Activated CD4-positive, alpha-beta T cell treated with anti-CD3 and anti-CD28 coated beads, Interleukin-2, amount 50 U/mL, for 16 hours (primary cell): ENCODE measurements at regions not wholly inside any gene's neighbourhood (a gene's known extent, or its start where the extent isn't known, plus 50 kb on each side); places are given as distances from the start of the nearest gene placed in this dataset.
"Not testable (repeated sequence)": the region's sequence is repeated elsewhere in the genome, so short reads cannot be mapped to it uniquely, and the experiment has no call there.

Experiments used
- DNase-seq: peaks from one replicate; pipeline ENCODE4 v3.0.0-alpha.2; 2020

DNA sequence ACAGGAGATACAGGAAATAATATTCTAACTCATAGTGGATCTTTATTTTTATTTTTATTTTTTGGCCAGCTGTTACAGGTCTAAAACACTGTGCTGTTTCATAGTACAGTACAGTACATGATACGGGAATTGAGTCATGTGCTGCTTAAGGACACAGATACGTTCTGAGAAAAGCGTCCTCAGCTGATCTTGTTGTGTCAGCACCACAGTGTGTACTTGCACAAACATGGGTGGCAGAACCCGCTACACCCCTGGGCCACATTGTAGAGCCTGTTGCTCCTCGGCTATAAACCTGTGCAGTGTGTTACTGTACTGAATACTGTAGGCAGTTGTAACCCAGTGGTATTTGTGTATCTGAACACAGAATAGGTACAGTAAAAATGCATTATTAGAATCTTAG lies 183.4 kb downstream of the OR4M2 start:
- peak; percentile 42 for DNase-seq

- peak; percentile 83 for DNase-seq
Measured at GRCh38 chr15:22264272-22264671, 183.9 kb downstream of the OR4M2 start.

DNA sequence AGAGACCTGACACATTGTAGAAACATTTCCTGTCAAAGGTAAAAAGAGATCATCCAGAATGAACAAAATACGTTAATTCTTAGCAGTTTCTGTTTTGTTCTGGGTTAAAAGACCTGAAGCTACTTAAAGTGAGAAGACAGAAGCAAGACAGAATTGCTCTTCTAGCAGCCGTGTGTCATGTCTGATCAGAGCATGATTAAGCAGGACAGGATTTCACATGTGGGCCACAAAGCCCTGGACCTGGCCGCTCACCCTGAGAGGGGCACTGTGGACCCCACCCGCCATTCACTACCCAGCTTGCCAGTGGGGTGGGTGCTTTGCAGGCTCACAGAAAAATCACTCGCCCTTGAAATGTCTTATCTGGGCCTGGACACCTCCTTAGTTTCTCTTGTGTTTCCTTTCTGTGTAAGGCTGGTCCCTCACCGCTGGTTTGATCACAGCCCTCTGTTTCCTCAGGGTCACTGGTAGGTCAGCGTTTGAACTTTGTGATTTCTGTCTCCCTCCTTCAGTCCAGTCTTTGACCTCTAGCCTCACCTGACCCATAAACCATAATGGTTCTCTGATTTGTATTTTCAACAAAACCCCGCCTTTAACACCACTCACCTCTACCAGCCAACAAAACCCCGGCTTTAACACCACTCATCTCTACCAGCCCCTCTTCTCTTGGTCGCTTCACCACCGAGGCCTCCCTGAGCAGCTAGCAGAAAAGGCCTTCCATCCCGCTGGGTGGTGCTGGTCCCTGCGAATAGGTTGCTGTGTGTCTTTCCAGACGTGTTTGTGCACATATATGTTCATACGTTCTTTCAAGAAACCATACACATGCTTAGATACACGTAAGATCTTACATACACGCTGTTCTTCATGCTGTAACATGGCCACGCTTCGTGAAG lies 185.0 kb downstream of the OR4M2 start:
- DNase-seq = peak; percentile 48

- no peak for DNase-seq
Measured at GRCh38 chr15:22265970-22266369, 185.6 kb downstream of the OR4M2 start.

- no peak for DNase-seq
Measured at GRCh38 chr15:22267761-22268160, 187.4 kb downstream of the OR4M2 start.

DNA sequence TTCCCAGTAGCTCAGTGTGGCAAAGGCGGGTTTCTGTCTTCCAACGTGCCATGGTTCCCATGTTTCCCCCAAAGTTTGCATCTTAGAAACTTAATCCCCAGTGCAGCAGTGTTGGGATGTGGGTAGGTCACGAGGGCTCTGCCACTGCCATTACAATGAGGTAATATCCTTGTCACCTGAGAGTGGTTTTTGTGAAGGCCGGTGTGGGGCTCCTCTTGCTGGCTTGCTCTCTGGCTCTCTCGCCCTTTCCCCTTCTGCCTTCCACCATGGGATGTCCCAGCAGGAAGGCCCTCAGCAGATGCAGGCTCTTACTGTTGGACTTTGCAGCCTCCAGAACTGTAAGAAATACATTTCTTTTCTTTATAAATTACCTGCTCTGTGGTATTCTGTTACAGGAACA lies 187.9 kb downstream of the OR4M2 start:
- DNase-seq = not testable (repeated sequence)

- DNase-seq = not testable (repeated sequence)
Measured at GRCh38 chr15:22268654-22269053, 188.3 kb downstream of the OR4M2 start.

GRCh38 chr15:22272286-22273160 lies 186.2 kb upstream of the GOLGA6L22 start:
- DNase-seq = not testable (repeated sequence)

DNA sequence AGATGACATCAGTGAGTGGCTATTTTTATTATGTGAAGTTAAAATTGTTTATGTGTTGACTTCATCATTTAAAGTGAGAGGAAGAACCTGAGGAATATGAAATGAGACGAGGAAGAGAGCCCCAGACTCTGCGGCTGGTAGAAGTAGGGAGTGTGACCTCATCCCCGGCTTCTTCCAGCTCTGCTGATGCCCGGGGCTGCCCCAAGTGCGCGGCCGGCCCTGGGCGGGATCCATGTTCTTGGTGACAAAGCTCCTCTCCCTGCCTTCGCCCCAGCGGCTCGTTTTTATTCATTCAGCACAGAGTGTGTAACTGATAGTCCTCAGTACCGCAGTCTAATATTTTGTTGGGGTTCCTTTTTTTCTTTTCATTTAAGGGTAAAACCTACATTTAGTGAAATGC lies 185.5 kb upstream of the GOLGA6L22 start:
- not testable (repeated sequence) for DNase-seq

DNA sequence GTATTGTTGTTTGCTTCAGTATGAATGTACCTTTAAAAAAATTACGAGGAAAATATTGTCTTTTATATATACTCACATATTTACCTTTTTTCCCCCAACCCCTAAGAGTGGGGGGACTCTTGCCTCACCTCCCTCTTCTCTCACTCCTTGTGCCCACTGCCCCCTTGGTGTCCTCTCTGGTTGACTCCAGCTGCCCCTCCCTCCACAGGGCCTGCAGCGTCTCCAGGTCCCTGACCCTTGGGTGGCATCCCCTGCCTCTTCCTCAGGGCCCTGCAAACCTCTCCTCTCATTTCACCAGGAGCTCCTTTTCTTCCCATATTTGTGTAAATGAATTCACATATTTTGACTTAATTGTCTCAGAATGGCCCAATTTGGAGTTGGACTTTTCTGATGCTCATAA lies 184.3 kb upstream of the GOLGA6L22 start:
- not testable (repeated sequence) for DNase-seq

DNA sequence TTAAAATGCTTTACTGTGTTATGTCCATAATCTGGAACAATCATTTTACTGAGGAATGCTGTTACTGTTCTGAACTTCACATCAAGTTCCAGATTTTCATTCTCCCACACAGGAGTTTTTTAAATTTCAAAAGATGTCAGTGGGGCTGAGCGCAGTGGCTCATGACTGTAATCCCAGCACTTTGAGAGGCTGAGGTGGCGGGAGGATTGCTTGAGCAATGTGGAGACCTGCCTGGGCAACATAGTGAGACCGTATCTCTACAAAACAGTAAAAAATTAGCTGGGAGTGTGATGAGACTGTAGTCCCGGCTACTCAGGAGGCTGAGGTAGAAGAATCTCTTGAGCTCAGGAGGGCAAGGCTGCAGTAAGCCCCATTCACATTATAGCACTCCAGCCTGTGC lies 177.9 kb upstream of the GOLGA6L22 start:
- DNase-seq = not testable (repeated sequence)

DNA sequence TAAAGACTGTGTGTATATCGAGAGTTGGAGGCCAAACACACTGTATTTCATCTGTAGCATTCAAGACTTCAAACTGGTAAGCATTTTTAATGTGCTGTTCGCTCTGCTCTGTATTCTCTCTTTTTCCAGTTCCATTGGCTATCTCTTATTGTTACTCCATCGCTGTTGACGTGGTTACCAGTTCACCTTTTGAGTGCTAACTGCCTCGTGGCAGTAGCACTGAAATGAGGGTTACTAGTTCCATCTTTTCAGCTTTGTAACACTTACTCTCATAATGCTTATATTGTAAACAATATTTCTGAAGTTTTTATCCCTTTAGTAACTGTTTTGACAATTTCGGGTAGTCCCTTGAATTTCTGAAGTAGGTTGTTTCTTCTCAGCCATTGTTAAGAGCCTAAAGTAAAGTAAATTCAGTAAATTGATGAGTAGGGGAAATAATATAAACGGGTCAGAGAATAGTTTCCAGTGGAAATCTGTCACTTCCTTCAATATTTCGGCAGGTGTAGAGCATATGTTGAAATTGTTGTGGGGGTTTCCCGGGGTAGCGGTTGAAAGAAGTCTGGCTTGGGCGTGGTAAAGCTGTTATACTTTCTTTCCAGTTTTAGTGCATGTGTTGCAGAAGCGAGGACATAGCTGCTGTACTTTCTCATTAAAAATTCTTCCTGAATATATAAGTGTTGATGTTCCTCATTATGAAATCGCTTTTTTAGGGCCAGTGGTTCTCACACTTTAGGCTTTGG lies 175.7 kb upstream of the GOLGA6L22 start:
- DNase-seq = peak; percentile 28

DNA sequence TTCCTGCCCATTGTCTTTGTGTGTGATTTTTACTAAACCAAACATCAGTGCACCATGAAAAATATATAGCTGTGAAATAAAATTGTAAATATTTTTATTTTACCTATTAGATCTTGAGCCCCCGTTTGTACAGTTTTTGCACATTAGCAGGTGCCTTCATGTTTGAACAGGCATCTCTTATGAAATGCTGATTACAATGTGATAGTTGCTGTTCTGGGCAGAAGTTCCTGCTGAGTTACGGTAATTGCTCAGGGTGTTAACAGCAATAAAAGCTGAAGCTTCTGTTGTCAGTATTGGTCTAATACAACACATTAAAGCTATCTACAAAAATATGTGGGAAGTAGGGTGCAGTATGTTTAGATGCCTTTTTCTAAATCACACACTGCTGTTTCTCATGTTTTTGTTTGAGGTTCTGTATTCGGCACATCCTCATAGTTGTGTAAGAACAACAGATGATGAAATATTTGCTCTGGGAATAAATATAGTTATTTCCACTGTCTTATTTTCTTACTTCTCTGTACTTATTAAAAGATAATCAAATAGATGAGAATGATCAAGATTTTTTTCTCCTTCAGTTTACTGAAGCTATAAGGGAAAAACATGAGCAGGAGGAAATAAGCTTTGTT lies 173.8 kb upstream of the GOLGA6L22 start:
- not testable (repeated sequence) for DNase-seq

GRCh38 chr15:22291054-22291453 lies 167.6 kb upstream of the GOLGA6L22 start:
- not testable (repeated sequence) for DNase-seq

DNA sequence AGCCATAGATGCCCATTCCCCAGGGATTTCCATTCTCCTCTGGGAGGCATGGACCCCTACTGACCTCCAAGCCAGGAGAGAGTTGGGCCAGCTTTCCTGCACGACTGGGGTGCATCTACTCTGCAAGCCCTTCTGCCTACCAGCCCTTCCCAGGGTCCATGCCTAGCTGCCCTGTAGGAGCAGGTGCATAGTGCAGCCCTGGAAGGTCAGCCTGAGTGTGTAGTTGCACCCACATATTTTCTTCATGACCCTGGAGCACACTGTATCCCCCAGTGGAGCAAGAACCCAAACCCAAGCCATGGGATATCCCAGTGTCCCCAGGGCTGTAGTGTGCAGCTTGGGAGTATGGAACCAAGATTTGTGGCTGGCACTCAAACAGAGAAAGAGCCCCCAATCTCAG lies 155.6 kb upstream of the GOLGA6L22 start:
- DNase-seq = not testable (repeated sequence)
